HT-29 (cell line): ENCODE measurements at regions not wholly inside any gene's neighbourhood (a gene's known extent, or its start where the extent isn't known, plus 50 kb on each side); places are given as distances from the start of the nearest gene placed in this dataset.
A peak's percentile ranks its signal among the peaks of the same experiment; 100 is the strongest.
"Not testable (repeated sequence)": the region's sequence is repeated elsewhere in the genome, so short reads cannot be mapped to it uniquely, and the experiment has no call there.

ENCODE experiments used
- DNase-seq: peaks from one replicate; pipeline ENCODE4 v3.0.0-alpha.2; 2015; ENCODE audit warnings: low spot score

DNA sequence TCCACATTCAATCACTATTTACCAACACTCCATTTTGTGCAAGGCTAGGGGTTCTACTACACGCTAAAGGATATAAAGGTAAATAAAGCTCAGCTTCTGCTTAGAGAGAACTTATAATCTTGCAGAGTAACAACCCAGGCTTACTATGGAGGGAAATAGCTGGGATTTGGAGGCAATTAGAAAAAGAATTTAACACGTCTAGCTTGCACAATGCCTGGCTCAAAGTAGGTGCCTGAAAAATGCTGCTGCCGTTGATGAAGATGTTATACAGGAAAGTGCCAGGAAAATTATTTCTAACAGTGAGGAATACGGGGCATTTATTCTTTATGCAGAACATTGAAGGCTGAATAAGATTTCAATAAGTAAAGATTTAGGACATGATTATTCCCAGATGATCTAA is 214.2 kb downstream of the KITLG start:
- no peak for DNase-seq

DNA sequence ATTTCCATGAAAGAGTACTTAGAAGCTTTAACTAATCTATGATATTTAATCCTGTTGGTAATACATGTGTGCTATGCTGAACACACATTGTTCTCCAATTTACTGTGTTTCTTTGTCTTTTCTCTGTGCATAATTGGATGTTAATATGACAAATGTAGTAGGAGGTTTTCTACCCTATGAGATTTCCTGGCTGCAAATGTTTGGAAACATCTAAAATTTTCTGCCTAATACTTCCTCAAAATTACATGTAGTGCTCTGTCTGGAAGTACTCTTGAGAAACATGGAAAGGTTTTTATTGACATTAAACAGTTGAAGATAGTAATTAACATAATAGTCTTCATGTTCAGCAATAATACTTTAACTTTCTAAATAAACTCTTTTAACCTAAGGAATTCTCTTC is 213.0 kb downstream of the KITLG start:
- DNase-seq: no peak

DNA sequence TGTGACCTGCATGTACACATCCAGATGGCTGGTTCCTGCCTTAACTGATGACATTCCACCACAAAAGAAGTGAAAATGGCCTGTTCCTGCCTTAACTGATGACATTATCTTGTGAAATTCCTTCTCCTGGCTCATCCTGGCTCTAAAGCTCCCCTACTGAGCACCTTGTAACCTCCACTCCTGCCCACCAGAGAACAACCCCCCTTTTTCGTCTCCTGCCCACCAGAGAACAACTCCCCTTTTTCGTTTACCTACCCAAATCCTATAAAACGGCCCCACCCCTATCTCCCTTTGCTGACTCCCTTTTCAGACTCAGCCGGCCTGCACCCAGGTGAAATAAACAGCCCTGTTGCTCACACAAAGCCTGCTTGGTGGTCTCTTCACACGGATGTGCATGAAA is 212.2 kb downstream of the KITLG start:
- not testable (repeated sequence) for DNase-seq

- no peak for DNase-seq
Observed at GRCh38 chr12:88371416-88372183, 208.7 kb downstream of the KITLG start.

DNA sequence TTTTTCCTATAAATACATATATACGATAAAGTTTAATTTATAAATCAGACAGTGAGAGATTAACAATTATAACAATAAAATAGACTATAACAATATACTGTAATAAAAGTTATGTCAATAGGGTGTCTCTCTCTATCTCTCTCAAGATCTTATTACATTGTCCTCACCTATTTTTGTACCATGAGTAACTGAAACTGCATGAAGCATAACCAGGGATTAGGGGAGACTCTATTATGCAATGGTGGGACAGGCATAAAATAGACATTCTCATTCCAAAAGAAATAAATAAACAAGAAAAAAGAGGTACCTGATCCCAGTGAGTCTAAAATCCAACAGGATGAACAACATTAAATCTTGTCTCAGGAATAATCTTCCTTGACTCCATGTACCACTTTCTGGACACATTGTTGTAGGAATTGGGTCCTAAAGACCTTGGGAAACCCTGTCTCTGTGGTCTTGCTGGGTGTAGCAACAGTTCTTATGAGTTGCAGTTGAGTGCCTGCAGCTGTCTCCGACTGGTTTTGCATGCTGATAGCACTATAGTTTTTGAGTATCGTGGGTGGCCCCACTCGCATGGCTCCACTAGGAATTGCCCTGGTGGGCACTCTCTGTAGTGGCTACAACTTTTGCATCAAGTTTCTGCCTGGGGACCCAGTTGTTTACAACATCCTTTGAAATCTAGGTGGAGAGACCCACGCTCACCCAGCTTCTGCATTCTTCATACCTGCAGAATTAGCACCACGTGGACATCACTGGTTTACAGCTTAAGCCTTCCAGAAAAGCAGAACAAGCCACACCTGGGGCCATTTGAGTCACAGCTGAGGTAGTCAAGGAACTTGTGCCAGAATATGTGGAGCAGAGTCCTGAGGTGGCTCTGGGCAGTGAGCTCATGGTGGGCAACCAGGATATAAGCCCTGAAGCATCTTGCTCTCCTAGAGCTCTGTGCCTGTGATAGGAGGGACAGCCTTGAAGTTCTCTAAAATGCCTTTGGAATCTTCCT is 204.7 kb downstream of the KITLG start:
- no peak for DNase-seq

DNA sequence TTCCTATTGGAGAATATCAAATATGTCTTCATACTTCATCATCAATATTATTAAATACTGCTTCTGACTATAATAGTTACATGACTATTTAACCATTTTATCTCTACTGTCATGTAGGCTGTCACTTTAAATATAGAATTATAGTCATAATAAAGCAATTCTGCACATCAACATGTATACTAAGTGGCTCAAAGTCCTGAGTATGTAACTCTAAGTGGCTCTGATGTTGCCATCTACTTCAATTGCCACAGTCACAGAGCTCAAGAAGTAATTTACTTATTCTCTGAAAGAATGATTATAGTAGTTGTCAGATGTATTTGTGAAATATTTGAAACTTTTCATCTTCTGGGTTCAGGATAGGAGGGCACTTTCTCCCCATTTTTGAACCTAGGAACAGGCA is 202.3 kb downstream of the KITLG start:
- no peak for DNase-seq

- no peak for DNase-seq
Observed at GRCh38 chr12:88381466-88381865, 198.8 kb downstream of the KITLG start.

DNA sequence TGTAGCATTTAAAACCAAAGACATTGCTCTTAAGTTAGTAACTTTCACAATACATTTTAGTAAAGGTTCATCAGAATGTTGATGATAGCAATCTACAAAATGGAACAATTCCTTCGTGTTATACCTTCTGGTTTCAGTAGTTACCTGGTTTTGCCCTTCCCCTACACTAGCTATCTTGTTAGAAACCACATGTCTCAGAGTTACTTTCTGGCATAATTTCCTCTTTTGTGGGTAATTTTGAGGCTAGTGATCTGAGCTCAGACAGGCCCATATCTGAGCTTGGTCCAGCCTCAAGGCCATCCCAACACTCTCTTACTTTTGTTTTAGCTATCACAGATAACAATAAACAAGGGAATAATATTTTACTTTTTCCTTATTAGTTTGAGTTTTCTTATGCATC is 196.9 kb downstream of the KITLG start:
- no peak for DNase-seq

GRCh38 chr12:88388566-88389540 is 191.4 kb downstream of the KITLG start:
- no peak for DNase-seq

DNA sequence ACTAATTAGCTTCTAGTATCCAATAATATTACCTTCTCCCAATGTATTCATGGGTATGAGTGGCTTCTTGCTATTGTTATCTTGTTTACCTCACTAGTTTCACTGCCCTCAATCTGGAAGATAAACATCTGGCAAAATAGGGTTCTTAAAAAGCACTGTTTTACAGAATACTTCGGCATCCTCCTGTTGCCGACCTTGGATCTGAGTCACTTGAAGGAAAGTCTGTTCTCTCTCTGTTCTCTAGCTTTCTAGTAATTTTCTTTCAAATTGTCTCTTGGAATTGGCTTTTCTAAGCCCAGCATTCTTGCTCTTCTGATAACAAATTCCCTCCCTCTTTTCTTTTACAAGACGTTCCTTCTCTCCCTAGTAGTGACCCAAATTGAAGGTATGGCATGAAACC is 189.5 kb downstream of the KITLG start:
- no peak for DNase-seq

DNA sequence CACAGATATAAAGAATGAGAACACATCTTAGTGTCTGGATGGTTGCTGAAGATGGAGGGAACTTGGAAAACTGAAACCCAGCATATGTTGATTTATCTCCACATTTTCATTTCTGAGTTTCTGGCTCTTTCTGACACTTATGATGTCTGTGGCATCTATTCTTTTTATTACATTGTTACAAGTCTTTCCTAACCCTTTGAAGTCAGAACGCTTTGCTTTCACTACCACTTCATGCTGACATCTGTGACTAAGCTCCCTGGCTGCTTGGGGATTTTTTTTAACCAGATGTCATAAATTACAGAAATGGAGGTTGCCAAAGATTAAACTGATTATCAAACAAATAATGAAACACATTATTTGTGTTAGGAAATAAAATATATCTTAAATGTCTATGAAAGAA is 188.7 kb downstream of the KITLG start:
- DNase-seq: peak; percentile 26

DNA sequence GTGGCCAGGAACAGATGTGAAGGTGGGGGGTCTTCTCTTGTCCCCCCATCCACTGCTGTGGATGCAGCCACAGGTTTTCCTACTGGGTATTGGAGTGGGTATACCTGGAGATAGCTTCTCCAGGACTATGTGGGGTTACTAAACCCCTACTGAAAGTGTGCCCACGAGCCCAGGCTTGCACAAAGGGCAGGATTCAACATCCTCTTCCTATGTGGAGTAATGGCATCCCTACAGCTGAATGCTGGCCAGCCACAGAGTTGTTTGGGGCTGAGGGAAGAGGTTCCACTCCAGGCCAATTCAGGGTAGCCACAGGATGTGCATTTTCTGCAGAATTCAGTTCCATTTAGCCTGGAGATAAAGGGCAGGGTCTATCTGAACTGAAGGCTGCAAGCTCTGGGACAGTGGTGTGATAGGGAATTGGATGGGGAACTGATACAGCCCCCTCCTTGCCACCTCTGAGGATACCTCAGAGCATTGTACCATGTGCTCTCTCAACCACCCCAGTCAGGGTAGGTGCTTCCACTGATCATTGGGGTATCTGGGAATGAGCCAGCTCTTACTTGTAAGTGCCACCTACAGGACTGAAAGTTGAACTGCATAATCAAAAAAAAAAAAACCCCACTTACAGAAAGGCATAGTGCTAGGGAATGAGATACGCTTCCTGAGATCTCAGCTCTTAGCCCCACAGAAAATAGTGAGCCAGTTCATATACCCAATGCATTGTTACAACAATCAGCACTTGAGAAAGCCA is 187.1 kb downstream of the KITLG start:
- DNase-seq: peak; percentile 23

- no peak for DNase-seq
Observed at GRCh38 chr12:88398031-88398430, 182.2 kb downstream of the KITLG start.

DNA sequence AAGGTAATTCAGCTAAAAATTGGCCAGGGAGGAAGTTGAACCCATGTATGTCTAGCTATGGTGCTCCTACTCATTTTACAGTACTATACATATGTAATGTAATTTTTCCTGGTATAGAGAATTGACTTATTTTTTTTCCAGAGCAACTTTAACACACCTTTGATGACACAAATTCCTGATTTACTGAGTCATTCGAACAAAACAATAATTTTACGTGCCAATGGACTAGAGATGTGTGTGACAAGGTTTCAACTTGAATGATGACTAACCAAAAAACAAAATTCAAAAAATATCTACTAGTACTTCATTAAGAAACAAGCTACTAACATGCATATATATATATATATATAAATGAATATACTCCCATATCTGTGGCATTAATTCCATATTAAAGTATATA is 180.5 kb downstream of the KITLG start:
- no peak for DNase-seq

DNA sequence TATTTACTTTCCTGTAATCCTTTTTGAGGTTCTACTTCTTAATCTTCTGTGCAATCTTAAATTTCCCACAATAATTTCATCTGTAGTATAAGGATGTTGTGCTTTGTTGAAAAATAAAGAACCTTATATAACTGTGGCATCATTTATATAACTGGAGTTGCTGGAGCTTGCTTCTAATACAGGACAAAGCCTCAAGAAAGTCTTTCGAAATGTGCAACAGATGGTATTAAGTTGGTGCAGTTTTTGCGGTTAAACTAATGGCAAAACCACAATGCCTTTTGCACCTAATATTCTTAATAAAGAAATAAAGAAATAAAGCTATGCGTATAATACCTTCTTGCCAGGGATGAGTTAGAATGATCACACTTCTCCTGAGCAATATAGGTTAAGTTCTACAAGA is 180.0 kb downstream of the KITLG start:
- DNase-seq: no peak

- peak; percentile 62 for DNase-seq
Observed at GRCh38 chr12:88401155-88401554, 179.1 kb downstream of the KITLG start.

DNA sequence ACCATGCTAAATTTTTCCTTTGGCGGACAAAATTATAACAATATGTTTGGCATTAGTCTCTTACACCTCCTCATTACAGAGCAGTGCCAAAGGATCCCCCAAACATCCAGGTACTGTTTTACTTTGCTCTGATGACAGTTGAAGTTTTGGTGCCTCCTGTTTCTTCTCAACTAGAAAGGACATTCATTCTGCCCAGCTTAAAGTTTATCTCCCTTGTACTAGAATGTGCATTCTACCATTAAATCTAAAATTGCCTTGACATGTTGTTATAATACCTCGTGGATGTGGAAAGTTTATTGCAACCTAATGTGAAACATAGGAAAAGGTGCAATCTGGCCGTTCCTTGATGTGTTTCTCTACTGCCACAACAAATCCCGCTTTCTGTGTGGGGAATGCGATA is 173.4 kb downstream of the KITLG start:
- no peak for DNase-seq

GRCh38 chr12:88408823-88409222 is 171.4 kb downstream of the KITLG start:
- DNase-seq: no peak

DNA sequence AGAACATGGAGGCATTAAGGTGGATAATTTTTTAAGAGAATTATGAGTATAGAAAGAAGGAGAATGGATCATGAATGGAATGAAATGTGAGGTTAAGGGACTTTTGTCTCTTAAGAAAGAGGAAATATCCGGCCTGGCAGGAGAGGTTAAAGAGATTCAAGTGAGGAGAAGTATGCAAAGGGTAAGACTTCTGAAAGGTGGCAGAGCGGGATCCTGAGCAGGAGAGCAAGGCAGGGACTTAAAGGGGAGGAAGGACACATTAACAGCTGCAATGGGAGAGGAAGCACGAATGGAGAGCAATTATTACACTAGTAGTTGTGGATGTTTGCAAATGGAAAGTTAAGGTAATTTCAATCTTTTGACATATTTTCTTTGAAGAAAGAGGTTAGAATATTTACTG is 171.0 kb downstream of the KITLG start:
- DNase-seq: no peak

GRCh38 chr12:88411689-88412088 is 168.6 kb downstream of the KITLG start:
- no peak for DNase-seq

DNA sequence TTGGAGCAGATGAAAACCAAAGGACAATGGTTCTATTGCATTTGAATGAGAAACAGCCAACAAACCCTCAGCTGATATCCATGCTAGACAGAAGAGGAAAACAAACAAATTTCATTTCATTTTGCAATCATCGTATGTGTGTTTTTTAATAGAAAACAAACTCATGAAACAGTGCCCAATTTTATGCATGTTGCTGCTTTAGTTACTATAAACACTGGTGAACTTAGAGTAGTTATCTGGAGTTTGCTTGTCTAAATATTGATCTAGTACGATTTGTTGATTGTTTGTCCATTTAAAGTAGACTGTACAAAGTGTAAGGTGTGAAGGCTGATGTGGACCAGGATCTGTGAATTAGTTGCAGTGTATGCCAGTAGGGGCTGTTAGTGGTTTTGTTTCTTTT is 166.6 kb downstream of the KITLG start:
- DNase-seq: no peak
